GM04504 (cell line): ENCODE measurements at regions not wholly inside any gene's neighbourhood (a gene's known extent, or its start where the extent isn't known, plus 50 kb on each side); places are given as distances from the start of the nearest gene placed in this dataset.
A peak's percentile ranks its signal among the peaks of the same experiment; 100 is the strongest.

ENCODE experiments used
- DNase-seq: peaks from one replicate; pipeline ENCODE4 v3.0.0-alpha.2; 2012; ENCODE audit warnings: low read depth

DNA sequence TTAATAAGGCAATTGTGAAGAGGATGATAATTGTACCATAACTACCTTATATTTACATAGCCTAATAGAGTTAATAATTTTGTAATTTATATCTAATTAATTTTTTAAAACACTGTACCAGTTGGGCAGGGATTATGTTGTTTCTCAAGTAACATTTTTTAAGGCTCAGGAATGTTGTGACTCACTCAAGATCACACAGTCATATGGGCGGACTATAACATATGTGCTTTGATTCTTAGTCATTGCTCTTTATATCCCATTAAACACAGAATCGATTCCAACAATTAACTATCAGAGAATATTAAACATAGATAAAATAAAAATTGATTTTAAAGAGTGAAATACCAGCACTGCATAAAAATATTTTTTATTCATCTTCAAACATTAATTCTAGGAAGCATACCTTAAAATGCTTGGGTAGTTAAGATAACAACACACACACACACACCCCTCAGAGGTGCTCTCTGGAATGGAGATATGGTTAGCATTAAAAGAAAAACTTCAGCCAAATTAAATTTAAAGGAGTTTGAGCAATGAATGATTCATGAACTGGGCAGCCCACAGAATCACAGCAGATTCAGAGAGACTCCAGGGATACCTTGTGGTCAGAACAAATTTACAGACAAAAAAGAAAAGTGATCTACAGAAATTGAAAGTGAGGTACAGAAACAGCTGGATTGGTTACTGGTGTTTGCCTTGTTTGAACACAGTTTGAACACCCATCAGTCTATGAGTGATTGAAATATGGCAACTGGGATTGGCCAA is 869.4 kb upstream of the ID2 start:
- DNase-seq = peak; percentile 18

DNA sequence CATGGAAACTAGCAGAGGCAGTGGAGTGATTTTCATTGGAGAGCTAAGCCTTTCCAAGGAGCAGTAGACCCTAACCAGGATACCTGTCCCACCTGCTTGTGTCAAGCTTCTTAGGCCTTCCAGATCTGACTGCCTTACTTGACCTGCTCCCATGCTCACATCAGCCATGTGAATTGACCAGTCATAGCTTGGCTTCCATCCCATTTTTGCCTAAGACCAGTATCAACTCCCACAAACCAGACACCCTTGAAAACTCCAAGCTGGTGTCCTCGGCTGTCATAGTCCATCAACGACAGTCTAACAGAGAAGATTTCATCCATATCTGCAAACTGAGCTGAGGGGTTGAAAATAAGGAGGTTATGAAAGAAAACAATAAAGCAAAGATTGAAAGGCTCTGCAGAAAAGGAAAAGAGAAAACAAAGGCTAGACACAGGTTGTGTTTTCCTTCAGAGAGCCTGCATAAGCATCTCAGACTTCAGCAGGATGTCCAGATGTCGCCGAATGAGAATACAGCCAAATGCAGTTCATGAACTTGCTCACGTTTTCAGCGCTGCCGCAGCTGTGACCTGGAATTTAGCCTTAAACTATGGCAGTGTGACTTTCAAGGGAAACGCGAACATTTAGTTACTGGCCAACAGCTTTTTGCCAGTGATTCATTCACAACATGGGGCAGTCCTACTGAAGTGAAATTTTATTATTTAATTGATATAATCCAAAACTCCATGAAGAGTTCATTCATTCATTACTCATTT is 868.1 kb upstream of the ID2 start:
- DNase-seq = no peak

DNA sequence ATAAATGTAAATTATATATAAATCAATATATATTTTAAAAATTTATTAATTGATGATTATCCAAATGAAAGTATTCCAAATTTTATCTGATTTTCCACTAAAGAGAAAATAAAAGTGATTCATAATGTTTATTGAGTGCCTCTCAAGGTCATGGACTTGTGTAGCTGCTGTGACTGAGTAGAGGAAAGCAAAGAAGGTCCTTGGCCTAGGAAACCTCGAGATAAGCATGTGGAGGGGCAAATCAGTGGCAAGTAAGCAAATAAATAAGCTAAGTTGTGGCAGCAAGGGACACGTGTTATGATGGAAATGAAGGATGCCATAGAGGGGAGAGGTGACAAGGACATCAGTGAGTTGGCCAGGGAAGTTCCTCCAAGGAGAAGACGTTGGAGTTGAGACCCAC is 866.1 kb upstream of the ID2 start:
- DNase-seq = no peak

DNA sequence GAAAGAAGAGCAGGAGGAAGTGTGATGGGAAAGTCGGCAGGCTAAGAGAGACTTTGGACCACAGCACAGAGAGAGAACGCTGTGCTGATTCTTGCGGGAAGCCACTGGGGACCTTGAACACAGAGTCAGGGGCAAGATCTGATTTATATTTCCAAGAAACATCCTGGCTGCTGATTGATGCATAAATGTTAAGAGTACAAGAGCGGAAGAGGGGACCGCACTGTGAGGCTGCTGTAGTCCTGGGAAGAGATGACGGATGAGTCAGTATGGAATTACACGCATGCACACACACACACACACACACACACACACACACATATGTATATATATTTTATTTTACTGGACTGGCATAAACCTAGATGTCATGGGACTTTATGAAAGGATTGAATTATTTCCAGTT is 865.6 kb upstream of the ID2 start:
- no peak for DNase-seq

DNA sequence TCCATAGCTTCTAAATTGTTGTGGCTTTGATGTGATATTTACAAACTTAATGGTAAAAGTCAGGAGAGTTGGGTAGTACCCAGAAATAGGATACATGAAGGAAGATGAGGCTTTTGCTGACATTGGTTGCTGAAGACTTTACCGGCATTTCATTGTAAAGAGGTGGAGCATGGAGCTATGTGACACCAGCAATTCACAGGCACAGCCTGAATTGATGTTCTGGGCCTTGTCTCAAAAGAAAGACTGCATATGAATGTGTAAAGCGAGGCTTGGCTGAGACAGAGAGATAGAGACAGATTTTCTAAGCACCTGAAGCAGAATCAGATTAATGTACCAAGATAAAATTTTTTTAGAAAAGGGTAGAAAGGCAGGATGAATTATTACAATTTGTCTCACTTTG is 864.9 kb upstream of the ID2 start:
- no peak for DNase-seq

DNA sequence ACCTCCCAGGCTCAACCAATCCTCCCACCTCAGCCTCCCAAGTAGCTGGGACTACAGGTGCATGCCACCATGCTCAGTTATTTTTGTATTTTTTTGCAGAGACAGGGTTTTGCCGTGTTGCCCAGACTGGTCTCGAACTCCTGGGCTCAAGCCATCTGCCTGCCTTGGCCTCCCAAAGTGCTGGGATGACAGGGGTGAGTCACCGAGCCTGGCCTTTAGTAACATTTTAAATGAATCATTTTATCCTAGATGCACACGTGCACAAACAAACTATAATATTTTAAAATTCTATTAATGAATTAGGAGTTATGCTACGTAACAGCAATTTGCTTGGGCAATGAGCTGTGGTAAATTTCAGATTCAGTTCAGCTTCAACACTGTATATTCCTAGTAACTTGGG is 862.5 kb upstream of the ID2 start:
- DNase-seq = no peak

DNA sequence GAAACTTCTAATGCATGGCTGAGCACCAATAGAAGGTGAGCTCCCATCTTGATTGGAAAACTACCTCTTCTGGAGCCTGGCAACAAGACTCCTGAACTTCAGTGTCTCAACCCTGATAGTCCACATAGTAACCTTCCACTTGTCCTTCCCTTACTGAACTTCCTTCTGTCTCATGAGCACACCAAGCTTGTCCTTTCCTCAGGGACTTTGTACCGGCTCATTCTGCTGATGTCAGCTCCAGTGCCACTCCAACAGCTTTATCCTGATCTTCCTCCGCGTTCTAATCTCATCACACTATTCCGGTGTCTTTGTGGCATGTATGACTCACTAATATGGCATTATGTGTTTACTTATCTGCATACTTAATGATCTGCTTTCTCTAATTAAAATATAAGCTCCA is 862.0 kb upstream of the ID2 start:
- DNase-seq = no peak

DNA sequence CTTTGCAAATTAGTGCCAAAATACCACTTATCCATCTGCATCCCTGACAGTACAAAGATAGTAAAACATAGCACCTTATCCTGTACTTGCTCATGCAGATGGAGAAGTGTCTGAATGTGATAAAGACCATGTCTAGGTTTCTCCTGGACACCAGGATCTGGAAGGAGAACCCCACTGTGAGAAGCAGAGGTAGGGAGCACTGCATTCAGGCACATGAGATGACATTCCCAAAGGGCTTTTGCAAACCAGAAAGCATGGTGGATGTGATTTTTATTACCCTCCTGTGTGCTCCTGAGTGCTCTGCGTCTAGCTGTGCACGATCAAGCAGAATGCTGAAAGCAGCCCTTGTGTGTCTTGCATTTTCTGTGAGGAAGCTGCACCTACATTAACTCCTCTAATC is 857.6 kb upstream of the ID2 start:
- DNase-seq = no peak

DNA sequence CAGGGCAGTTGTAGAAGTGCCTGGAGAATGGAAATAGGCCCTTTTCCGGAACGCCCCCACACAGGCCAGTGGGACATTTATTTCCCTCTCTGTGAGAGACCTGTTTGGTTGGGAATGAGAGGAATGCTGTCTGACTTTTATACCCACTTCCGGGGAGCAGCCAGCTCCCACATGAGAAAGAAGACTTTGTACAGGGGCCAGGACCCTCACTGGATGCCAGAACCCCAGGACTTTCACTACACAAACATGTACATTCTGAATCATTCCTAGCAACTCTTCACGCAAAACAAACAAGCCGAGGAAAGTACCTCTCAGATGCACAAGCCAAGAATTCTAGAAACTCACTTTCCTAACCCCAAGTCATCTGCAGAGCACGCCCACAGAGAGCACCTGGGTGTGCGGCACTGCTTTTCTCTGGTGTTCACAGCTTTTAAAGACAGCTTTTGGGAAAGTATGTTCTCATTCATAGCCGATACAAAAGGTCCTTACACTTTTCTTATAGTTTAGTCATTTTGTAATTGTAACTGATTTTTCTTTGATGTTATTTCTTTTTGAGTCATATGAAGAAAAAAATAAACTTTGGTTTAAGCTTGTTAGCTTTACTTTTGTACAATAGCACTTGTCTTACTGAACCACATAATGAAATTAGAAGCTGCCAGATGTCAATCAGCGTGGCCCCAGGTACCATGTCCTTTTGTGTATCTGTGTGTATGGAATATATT is 856.1 kb upstream of the ID2 start:
- DNase-seq = no peak

DNA sequence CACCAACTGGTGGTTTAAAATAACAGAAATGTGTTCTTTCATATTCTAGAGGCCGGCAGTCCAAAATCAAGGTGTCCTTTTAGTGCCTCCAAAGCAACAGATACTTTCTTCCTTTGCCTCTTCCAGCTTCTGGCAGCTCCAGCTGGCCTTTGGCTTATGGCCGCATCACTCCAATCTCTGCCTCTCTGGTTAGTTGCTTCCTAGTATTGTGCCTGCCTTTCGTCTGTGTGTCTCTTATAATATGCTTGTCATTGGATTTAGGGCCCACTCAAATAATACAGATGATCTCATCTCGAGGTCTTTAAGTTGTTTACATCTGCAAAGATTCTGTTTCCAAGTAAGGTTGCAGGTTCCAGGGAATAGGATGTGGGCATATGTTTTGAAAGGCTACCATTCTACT is 855.2 kb upstream of the ID2 start:
- no peak for DNase-seq

DNA sequence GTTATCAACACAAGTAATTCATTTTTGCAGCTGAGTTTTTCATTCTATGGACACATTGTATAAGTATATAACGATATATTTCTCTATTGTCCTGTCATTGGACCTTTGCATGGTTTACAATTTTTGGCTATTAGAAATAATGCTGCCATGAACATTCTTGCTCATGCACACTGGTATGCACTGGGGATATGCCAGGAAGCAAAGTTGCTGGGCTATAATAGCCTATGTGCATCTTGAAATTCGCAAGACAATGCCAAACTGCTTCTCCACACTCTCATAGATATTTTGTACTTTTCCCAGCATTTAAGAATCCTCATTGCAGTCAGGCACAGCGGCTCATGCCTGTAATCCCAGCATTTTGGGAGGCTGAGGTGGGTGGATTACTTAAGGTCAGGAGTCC is 852.6 kb upstream of the ID2 start:
- DNase-seq = no peak

DNA sequence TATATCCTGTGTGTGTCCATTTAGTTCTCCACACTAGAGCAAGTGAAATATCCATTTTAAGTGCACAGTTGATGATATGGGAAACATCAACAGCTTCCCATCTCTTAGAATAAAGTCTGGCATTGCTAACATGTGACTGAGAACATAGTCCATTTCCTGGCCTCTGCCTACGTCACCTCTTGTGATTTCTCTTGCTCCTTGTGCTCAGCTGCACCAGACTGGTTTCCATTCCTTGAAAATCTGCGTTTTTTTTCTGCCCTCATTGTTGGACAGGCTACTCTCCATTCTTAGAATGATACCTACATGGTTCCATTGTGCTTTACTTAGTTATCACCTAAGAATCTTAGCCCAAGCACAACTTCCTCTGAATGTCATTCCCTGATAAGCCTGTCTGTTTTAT is 851.2 kb upstream of the ID2 start:
- no peak for DNase-seq

DNA sequence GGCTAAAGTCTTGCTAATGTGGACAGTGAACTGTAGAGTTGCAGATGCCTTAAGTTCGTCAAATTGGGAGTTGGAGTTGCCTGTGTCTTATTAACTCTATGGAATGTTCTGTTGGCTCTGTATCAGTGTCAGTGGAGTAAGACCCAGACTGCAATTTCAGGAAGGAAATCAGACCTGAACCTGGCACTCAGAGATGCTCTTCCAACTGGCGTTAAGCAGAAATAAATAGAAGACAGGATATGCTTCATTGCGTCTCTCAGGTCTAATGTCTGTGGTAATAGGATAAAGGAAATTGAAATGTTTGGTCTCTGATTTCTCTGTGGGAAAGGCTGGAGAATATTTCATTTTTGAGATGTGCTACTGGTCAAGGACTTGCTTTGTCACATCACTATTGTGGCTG is 846.7 kb upstream of the ID2 start:
- DNase-seq = no peak

DNA sequence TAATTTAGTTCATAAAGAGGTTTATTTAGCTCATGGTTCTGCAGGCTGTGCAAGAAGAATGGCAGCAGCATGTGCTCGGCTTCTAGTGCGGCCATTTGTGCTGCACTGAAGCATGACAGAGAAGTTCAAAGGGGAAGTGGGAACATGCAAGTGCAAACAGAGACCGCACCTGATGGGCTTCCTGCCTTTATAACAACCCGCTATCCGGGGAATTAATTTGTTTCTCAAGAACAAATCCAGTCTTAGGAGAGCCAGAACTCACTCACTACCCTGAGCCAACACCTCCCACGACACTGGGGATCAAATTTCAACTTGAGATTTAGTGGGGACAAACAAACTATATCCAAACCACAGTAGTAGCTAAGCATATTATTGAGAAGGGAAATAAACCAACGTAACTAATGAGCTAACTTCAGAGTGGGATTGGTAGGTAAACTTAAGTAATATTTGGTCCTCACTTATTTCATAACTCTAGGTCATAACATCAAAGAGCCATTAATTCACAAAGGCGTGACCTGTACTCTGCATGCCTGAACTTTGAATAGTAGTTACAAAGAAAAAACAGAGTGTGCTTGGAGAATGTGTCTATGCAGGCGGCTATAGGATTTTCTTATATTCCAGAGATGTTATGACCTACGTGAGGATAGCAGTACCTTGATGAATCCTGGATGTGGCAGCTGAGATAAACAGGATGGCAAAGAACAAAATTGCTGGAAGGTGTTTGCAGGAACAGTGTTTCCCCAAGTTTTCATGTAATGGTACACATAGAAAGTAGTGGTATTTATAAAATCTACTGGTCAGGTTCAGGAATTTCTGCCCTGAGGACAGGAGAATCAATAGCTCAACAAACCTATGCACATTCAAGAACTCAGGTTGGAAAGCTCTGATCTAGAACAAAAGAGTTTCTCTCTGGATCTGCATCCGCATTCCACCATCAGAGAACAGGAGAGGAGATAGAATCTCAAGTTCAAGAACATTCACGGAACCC is 845.9 kb upstream of the ID2 start:
- no peak for DNase-seq

DNA sequence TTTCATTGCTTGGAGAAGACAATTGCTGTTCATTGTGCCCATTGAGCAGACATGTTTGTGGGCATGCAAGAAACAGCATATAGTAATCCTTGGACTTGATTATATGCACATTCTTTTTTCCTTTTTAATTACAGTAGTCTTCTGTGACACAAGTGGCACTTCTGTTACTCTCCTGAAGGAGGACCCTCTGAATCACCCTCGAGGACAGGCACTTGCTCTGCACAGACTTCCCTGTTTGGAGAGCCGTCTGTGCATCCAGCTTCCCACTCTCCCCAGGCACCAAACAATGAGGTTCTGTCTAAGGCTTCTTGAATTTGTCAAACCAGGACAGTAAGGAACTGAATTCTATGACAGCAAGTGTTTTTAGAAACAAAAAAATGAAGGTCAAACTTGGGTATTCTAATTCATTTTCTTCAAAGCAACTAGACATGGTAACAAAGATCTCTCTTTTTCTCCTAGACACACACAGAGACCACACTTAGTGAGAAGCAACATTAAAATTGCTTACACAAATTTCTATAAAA is 844.6 kb upstream of the ID2 start:
- no peak for DNase-seq

DNA sequence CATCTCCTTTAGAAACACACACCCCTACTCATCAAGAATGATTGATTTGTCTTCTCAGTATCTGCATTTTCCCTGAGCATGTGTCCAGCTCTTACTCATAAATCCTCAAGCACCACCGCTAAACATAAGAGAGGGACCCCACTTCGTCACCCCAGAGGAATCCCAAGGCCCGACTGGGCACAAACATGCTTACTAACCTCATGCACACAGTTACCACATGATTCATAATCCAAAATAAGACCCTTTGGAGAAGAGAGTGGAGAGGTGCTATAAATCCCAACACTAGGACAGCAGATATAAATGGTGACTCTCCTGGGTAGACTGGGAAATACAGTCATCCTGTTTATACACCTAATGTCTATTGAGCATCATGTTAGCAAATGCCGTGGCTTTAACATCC is 843.2 kb upstream of the ID2 start:
- DNase-seq = no peak

DNA sequence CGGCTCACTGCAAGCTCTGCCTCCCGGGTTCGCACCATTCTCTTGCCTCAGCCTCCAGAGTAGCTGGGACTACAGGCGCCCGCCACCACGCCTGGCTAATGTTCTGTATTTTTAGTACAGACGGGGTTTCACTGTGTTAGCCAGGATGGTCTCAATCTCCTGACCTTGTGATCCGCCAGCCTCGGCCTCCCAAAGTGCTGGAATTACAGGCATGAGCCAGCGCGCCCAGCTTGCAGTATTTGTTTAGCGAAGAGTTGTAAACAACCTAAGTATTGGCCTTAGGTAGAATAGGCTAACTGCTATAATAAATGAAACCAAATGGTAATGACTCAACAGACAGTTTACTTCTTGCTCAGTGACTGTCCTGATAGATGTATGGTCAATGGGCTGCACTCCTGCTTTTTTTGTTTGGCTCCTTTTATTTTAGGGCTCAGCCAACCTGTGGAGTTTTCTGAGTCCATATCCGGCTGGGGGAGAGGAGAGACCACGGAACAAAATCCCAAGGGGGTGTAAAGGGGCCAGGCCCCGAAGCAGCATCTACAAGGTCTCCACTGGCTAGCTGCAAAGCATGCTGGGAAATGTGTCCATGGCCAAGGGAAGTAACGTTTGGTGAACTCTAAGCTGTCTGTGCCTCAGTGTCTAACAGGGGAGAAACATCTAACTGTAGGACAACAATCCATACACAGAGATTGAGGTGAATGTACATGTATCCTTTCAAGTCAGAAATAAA is 841.0 kb upstream of the ID2 start:
- no peak for DNase-seq

DNA sequence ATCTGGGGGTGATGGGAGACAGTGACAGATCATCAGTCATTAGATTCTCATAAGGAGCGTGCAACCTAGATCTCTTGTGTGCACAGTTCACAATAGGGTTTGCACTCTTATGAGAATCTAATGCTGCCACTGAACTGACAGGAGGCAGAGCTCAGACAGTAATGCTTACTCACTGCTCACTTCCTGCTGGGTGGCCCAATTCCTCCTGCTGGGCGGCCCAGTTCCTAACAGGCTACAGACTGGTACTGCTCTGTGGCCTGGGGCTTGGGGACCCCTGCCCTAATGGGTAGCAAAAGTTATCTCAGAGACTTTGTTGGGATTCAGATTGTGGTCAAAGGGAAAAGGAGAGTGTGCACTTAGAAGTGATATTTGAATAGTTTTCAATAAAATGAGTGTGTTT is 840.1 kb upstream of the ID2 start:
- no peak for DNase-seq

DNA sequence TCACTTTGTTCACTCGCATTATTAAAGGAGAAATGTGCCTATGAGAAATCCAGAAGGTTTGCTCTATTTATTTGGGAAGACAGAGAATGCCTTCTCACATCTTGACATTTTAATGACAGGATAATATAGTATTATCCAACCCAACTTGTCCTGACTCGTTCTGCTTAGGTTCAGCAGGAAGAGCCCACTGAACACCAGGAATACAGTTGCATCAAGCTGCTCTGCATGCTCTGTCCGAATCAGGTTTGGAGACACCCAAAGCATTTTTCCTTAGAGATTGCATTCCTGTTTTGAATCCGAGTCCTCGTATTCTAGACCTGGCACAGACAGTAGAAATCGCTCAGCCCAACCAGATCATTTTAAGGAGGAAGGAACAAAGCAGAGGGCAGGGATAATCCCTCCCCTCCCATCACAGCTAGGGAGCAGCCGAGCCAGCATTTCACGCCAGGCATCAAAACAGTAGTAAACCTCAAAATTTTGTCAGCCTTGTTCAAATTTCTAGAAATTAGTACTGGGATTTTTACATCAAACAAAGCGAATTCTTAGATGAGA is 837.4 kb upstream of the ID2 start:
- DNase-seq = peak; percentile 37

DNA sequence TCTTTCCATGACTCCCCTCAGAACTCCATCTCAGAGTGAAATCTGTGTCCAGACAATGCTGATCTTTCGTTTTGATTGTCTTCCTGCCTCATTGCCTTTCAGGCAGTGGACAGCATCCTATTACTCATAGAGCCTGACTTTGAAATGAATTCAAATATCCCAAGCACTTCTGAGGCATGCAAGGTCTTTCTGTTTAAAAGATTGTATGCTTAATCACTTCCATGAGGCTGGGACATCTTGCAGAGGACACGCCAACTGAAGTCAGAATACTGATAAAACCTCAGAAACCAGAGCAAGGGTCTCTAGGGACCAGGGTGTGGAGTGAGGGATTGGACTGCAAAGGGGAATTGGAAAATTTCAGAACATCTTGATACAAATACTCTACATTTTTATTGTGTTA is 836.5 kb upstream of the ID2 start:
- peak; percentile 79 for DNase-seq

DNA sequence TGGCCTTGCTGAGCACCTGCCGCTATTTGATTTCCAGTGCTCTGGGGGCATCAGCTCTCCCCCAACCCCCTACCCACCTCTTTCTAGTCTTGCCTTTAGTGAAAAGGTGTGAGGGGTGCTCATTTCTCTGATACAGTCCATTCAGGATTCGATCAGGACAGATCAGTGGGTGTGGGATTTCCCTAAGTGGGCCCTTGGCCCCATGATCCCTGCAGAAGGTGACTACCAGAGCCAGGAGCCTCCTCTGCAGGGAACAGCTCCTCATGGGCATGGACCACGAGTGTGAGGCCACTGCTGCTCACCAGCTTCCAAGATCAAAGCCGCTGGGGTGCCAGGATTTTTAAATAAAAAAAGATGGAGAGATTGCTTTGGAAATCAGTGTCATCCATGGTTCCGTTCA is 835.2 kb upstream of the ID2 start:
- DNase-seq = no peak
